HG03097 (cell line): ENCODE measurements at regions not wholly inside any gene's neighbourhood (a gene's known extent, or its start where the extent isn't known, plus 50 kb on each side); places are given as distances from the start of the nearest gene placed in this dataset.
"Not testable (repeated sequence)": the region's sequence is repeated elsewhere in the genome, so short reads cannot be mapped to it uniquely, and the experiment has no call there.

Experiments used
- ATAC-seq: cut with Tn5 transposase; IDR thresholded peaks from one replicate; pipeline ENCODE4 v1.9.1; 2021; ENCODE audit not compliant: unreplicated experiment, low FRiP score

GRCh38 chr2:83908750-83909149 lies 550.3 kb downstream of the SUCLG1 start:
- no peak for ATAC-seq

- ATAC-seq, result no peak
These were observed 557.8 kb downstream of the SUCLG1 start for GRCh38 chr2:83901317-83901716.

- ATAC-seq, result no peak
These were observed 558.2 kb downstream of the SUCLG1 start for GRCh38 chr2:83900862-83901261.

GRCh38 chr2:83899271-83899670 lies 559.8 kb downstream of the SUCLG1 start:
- ATAC-seq, result no peak

- no peak for ATAC-seq
These were observed 564.1 kb downstream of the SUCLG1 start for GRCh38 chr2:83894976-83895375.

- no peak for ATAC-seq
These were observed 571.3 kb downstream of the SUCLG1 start for GRCh38 chr2:83887757-83888156.

- no peak for ATAC-seq
These were observed 580.0 kb downstream of the SUCLG1 start for GRCh38 chr2:83879127-83879526.

- ATAC-seq, result not testable (repeated sequence)
These were observed 581.8 kb downstream of the SUCLG1 start for GRCh38 chr2:83877261-83877660.

- no peak for ATAC-seq
These were observed 584.2 kb downstream of the SUCLG1 start for GRCh38 chr2:83874712-83875430.

GRCh38 chr2:83874066-83874465 lies 585.0 kb downstream of the SUCLG1 start:
- ATAC-seq, result no peak

- no peak for ATAC-seq
These were observed 586.0 kb downstream of the SUCLG1 start for GRCh38 chr2:83873110-83873509.

- no peak for ATAC-seq
These were observed 592.9 kb downstream of the SUCLG1 start for GRCh38 chr2:83866211-83866610.

- no peak for ATAC-seq
These were observed 596.5 kb downstream of the SUCLG1 start for GRCh38 chr2:83862600-83862999.

GRCh38 chr2:83860320-83860719 lies 598.8 kb downstream of the SUCLG1 start:
- ATAC-seq, result no peak

- no peak for ATAC-seq
These were observed 599.5 kb downstream of the SUCLG1 start for GRCh38 chr2:83859553-83859952.

- no peak for ATAC-seq
These were observed 608.0 kb downstream of the SUCLG1 start for GRCh38 chr2:83851066-83851465.

GRCh38 chr2:83850071-83850725 lies 608.9 kb downstream of the SUCLG1 start:
- no peak for ATAC-seq

- ATAC-seq, result no peak
These were observed 614.6 kb downstream of the SUCLG1 start for GRCh38 chr2:83844490-83844889.

- ATAC-seq, result no peak
These were observed 616.7 kb downstream of the SUCLG1 start for GRCh38 chr2:83842421-83842820.

GRCh38 chr2:83837823-83838222 lies 621.3 kb downstream of the SUCLG1 start:
- ATAC-seq, result no peak

- no peak for ATAC-seq
These were observed 631.5 kb downstream of the SUCLG1 start for GRCh38 chr2:83827618-83828017.

- ATAC-seq, result no peak
These were observed 632.5 kb downstream of the SUCLG1 start for GRCh38 chr2:83826577-83826976.
